GM23248 (cell line): ENCODE measurements at regions not wholly inside any gene's neighbourhood (a gene's known extent, or its start where the extent isn't known, plus 50 kb on each side); places are given as distances from the start of the nearest gene placed in this dataset.

Source experiments
- EZH2 ChIP-seq: fragments of 200-600 bp; sonication (generic); IDR thresholded peaks from 2 replicates; pipeline ENCODE4 v1.6.1; 2018; ENCODE audit warnings: antibody characterized with exemption, mild to moderate bottlenecking; ENCODE audit not compliant: insufficient read depth, poor library complexity, severe bottlenecking
- EZH2phosphoT487 ChIP-seq: fragments of 200-600 bp; sonication (generic); IDR thresholded peaks from 2 replicates; pipeline ENCODE4 v1.6.1; 2018; ENCODE audit warnings: antibody characterized with exemption, moderate library complexity, mild to moderate bottlenecking, low read depth; ENCODE audit not compliant: insufficient read depth

- TF ChIP-seq EZH2: no peak
- no peak for TF ChIP-seq EZH2phosphoT487
These were observed 276.0 kb downstream of the ZNF516 start for GRCh38 chr18:76219023-76219422.
